GM21423 (cell line): ENCODE measurements at regions not wholly inside any gene's neighbourhood (a gene's known extent, or its start where the extent isn't known, plus 50 kb on each side); places are given as distances from the start of the nearest gene placed in this dataset.

ENCODE experiments used
- ATAC-seq: cut with Tn5 transposase; IDR thresholded peaks from one replicate; pipeline ENCODE4 v1.9.1; 2021; ENCODE audit warnings: mild to moderate bottlenecking, moderate library complexity; ENCODE audit not compliant: unreplicated experiment

DNA sequence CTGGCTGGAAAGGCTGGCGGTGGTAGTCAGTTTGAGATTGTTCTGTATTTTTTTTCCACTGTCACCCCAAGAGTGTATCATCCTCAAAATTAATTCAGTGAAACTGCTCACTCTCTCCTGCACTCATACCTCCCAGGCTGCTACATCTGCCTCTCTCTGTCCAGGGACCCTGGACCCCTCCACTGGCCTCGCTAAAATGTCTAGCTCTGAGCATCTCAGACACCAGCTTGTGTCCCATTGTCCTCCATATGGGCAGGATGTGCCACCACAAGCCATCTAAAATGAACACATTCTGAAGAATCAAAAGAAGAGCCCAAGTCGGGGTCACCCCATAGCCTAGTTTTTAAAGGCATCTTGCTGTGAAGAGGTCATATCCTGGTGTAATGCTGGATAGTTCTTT lies 345.5 kb upstream of the TSHZ3 start:
- ATAC-seq = no peak

DNA sequence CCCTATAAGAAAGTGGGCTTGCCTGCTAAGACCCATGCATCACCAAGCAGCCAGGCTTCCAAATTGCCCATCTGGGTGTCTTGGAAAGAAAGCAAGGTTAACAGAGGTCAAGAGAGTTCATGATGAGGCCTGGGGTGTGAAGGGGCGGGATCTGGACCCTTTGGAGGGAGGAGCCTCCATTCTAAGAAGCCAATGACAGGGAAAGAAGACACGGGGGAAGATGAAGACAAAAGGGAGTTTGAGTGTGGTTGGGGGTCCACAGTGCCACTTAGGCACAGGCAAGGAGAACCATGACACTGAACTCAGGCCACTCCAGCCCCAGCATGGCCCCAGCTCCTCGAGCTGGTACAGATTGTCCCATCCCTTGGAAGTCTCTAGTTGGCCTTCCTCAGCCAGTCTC lies 350.2 kb upstream of the TSHZ3 start:
- no peak for ATAC-seq

DNA sequence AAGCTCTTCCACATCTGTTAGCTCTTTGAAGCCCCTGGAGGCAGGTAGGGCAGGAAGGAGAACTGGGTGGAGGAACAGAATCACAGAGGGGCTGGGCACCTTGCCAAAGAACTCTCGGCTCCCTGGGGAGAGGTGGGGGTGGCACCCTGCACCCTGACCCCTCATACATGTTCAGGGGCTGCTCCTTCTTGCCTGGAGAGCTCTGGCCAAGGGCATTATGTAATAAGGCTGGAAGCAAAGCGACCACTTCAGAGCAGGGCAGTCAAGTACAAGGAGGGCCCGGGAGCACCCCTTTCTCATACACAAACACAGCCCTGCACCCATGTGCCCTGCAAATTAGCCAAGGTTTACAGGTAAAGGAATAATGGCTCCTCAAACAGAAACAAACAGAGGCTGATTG lies 351.9 kb upstream of the TSHZ3 start:
- ATAC-seq = no peak

DNA sequence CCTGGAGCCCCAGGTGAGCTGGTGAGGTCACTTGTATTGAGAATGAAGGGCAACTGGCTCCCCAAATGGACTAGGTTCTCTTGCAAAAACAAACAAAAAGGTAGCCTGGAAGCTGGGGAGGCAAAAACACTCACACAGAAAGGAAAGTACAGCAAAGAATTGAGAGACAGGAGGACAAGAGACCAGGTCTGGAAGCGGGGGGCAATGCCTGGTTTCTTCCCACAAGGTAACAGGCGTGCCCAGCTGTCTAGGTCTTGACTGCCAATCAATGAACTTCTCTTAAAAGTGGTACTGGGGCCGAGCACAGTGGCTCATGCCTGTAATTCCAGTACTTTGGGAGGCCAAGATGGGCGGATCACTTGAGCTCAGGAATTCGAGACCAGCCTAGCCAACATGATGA lies 356.4 kb upstream of the TSHZ3 start:
- no peak for ATAC-seq

DNA sequence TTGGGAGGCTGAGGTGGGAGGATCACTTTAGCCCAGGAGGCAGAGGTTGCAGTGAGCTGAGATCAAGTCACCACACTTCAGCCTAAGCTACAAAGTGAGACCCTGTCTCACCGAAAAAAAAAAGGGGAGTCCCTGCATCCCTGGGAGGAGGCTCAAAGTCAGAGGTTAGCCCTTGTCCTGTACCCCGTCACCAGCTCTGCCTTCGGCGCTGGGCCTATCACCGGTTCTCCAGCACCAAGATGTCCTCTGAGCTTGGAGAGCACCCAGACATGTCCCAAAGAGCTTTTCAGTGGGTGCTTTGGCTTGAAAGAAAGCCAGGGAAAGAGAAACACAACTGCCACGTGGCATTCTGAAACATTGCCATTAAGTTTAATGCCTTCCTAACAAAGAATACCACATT lies 356.9 kb upstream of the TSHZ3 start:
- ATAC-seq = no peak

DNA sequence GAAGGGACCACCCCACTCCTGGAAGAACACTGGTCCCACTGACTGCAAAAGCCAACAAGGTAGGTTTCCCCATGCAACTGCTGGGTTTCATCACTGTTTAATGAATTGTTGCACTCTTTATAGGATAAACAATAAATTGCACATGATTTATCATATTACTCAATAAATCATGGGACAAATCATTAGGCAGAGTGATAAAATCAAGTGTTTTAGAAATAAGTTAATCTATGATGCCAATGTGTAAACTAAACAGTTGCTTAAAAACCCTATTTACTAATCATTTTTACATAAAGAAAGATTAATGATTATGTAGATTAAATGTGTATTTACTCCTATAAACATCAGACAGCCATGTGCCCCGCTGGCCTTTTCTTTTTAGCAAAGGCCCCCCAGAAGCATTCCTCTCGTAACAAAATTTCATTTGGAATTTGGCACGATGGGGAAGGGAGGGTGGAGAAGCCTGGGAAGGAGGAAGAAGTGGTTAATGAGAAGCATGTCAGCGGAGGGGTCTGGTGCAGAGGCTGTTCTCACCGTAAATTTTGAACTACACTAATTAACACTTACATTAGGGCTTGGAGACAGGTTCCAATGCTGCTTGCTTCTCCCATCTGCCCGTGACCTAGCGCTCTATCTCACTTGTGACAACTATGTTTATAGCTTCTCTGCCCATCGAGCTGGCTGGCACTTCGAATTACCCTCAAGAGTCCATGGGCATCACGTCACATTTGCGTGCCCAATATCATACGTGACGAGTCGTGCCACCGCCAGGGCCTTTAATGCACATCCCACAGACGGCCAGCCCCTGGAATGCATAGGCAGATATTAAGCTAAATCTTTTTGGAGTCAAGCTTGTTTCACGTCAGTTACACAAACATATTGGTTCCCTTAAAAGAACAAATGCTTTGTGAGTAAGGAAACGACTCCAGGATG lies 357.7 kb upstream of the TSHZ3 start:
- no peak for ATAC-seq

DNA sequence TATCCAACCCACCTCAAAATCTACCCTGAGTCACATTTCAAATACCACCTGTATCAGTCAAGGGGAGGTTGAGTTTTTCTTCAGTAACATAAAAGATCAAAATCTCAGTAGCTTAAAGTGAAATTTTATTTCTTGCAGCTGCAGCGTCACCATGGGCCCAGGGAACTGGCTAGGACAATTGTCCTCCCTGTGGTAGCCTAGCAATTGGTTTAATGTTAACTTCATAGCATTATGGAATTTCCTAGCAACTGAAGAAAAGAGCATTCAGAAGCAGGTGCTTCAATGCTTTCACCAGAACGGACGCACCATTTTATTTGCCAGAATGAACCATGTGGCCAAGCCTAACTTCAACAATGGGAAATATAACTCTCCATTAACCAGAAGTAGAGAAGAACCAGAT lies 359.3 kb upstream of the TSHZ3 start:
- ATAC-seq = no peak

DNA sequence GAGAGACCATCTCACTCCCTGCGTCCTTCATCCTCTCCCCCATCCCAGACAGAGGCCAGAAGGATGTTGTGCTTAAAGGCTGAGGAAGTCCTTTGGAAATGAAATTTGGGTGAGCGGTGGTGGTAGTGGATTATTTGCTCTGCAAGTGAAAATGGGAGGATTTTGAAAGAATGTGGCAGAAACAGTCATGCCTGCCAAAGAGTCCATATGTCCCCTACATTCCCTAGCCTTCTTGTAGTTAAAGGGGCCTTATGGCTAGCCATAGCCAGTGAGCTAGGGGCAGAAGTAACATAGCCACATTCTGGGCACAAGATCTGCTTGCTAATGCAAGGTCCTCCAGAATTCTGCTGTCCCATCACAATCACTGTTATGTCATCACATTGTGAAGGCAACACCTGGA lies 360.2 kb upstream of the TSHZ3 start:
- ATAC-seq = no peak

DNA sequence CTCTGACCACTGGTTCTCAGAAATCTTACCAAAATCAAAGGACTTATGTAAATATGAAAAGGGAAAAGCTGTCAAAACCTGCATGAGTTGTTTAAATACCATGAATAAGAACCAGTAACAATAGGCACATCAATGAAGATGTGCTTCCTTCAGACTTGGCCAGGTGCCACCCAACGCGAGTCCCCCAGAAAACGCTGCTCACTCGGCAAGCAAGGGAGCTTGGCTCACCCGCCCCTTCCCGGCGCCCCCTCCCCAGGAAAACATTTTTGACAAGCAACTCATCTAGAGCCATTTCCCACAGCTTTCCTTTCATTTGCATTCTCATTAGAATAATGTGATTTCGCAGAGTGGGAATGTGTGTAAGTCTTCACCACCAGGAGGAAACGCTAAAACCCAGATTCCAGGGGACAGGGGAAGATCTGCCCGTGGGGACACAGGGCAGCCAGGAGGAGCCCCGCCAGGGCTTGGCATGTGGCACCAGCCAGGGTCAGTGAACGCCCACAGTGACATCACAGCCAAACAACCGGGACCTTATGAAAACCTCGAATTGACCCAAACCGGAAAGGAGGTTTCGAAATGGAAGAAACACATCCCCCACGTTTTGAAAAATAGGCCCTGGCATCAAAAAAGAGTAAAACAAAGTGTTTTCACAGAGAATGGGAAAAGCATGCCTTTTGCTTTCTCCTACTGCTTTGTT lies 366.2 kb upstream of the TSHZ3 start:
- ATAC-seq = no peak

DNA sequence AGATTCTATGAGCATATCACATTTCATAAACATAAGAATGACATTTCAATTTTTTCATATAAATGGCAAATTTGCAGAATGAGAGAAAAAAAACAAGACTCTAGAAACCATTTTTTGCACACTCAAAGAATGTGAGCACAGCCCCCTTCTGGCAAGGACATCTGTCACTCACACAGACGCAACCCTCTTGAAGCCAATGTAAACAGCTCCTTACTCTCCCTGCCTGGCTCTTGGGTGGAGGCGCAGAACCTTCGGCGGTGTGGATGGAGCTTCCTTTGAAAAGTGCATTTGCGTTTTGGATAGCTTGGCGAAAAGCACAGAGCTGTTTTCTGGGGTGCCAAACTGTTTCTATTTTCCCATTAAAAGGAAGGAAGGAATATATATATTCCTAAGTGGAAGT lies 367.6 kb upstream of the TSHZ3 start:
- no peak for ATAC-seq

DNA sequence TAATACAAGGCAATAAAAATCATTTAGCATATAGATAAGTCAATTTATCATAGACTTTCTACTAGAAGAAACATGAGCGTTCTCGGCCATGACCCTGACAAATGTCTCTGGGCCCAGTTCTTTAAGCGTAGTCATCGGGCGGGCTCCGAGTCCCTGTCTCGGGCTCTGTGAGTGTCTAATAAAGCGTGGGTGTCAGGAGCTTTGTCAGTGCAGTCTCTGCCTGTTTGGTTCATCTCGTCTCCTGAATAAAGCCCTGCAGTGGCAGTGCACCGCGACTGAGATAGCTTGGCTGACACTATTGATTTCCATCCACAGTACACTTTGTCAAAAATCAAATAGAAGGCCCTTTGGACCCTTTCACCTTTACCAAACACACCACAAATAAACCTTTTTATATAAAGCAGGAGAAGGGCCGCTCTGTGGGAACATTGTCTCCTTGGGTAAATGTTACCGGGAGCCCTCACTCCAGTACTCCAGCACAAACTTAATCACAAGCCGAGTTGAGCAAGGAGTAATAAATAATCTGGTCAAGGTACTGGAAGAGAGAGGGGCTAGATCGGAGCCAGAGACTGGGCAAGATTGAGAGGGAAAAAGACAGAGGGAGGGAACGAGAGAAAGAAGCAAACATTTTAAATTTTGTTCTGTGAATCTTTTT lies 368.2 kb upstream of the TSHZ3 start:
- no peak for ATAC-seq

DNA sequence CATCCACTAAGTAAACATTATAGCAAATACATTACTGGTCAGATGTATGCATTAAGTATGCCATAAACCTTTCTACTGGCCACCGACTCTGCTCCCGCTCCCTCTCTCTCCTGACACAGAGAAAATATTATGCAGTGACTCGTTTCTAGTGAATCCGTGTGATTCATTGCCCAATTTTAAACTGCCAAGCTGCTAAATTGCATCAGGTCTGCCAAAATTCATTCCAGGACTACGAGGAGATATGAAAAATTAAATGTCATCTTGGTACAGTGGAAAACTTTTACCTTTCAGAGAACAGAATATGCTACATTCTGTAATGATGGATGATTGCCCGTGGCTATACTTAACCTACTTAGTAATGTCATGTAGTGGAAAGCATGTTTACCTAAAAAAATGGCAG lies 368.8 kb upstream of the TSHZ3 start:
- no peak for ATAC-seq

DNA sequence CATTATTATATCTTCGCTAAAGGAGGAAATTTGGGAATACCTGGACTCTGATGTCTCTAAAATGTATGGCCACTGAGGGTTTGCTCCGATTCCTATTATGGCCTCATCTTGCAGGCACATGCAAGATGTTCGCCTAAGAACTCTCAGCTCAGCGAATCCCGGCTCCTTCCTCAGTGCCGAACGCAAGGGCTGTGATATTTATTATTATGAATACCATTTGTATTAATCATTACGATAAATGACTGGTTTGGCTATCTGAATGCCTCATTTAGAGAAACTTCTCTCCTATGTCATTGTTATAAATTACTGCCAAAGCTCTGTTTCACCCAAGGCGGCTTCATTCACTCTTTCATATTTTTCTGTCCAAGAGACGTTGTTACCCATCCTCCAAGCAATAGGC lies 369.7 kb upstream of the TSHZ3 start:
- ATAC-seq = no peak

DNA sequence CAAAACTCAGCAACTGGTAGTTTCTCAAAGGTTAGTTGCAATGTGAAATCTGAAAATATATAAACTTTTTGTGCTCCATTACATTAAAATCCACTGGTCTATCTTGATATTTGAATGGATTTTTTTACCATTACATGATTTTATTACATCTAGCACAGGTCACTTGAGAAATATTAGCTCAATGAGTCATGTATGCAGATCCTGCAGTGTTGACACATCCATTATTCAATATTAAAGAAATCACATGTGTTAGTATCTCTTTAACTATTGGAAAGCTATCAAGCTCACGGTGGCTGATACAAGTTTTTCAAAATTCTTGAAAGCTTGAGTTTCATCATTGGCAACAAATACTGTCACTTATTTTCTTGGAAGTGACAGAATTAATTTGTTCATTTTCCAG lies 373.9 kb upstream of the TSHZ3 start:
- ATAC-seq = no peak

DNA sequence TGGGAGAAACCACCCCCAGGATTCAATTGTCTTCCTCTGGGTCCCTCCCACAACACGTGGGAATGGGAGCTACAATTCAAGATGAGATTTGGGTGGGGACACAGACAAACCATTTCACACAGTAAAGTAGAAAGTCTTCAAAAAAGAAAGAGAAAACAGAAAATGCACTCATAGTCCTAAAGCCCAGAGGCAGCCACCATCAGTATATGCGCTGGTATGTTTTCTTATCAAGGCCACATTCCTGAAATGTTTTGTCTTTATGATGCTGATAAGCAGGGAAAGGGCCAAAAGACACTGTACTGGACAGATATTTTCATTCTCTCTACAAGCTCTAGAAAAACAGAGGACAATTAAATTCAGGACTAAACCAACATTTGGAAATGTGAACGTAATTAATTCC lies 375.8 kb upstream of the TSHZ3 start:
- no peak for ATAC-seq

DNA sequence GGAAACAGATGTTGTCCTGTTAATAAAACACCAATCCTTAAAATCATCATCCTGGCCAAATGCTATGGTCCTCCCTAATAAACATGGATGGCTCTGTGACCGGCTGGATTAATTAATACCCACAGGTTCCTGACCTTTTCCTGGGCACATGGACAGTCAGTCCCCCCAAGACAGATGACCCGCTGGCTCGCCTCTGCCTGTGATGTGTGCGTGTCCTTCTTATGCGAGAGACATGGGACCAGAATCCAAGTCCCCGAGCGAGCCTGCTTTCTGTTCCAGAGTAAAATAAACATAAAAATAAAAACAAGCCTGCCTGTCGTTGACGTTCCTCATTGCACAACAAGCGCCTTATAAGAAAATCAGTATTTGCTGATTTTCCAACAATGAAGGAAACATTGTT lies 378.3 kb upstream of the TSHZ3 start:
- ATAC-seq = no peak

DNA sequence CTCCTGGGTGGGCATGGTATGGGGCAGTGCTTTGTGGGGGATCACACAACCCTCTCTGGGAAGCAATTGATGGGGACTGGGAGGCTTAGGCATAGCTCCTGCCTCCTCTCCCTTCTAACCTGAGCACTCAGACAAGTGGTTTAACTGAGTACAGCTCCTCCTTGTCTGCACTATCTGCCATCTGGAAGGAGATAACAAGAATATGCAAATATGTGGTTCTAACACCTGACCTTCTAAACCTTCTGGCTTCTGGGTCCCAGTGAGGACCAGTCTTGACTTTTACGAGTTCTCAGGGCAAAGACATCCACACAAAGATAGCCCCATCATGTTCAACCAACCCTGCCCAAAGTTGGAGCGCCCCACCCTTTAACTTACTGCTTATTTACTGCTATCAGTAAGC lies 381.0 kb upstream of the TSHZ3 start:
- ATAC-seq = no peak

DNA sequence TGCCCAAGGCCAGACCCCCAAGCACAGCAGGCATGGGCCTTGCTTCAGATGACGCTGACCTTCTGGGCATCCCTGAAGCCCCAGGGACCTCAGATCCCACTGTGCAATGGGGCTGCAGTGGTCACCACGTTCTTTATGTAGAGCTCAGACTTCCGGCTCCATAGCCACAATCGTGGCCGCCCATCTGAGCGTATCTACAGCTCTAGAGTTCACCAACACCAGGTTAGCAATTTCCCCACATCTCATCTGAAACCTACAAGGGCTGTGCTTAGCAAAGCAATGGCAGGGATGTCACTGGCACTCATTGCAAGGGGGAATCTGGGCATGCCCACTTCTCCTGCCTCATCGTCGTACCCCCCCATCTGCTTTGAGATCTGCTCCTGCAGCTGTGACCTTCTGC lies 384.4 kb upstream of the TSHZ3 start:
- ATAC-seq = no peak

DNA sequence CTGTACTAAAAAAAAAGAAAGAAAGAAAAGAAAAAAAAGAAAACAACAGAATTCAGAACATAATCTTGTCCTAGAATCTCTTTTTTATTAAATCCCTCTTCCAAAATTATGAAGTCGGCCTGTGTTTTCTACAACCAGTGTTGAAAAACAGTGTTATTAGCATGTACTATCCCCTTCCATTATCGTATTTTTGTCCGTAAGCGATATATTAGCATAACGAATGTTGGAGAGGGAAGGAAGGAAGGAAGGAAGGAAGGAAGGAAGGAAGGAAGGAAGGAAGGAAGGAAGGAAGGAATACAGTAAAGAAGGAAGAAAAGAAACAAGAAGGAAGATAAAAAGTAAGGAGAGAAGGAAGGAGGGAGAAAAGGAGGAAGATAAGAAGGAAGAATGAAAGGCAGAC lies 393.0 kb upstream of the TSHZ3 start:
- ATAC-seq = no peak

DNA sequence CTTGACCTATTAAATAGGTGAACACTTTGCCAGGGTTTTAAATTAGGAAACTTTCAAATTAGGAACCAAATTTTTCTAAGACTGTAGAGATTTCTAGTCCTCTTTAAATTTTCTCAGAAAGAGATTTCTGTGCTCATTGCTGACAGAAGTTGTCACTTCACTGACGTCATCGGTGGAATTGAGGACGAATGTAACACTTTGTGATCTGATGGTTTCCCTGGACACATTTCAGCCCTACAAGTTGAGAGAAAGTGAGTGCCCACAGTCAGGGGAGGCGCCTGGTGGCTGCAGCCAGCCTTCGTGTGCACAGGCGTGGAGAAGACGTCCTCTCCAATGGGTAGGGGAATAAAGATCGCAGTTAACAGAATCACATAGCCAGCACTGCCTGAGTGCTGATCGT lies 396.5 kb upstream of the TSHZ3 start:
- no peak for ATAC-seq

DNA sequence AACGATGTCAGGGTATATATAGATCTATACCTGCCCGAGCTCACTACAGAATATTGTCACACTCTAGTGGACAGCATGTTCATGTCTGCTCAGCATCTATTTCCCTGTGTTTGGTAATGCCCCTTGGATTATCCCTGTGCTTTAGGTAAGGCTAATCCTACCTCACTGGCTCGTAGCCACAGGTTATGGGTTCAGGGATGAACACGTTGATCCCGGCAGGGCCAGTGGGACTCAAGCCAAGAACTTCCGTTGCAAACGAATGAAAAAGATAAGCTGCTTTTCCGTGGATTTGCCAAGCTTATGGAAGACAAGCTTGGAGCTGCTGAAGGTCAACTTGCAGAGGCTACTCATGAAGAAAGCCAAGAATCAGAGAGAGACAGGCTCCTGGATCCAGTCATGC lies 400.0 kb upstream of the TSHZ3 start:
- no peak for ATAC-seq

DNA sequence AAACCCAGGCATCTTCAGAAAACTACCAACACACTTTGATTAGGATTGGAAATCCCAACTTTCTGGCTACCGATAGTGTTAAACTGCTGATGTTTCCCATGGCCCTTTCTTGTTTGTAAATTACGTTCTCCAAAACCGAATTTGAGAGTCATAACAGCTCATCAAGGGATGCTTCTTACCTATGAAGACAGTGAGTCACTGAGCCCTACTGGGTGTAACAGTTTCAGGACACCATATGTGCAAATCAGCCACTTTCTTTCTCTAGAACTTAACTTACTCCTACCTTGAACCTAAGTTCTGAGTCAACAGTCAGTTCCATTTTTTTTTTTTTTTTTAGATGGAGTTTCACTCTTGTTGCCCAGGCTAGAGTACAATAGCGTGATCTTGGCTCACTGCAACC lies 410.1 kb upstream of the TSHZ3 start:
- ATAC-seq = no peak
